ENCODE measurements at regions not wholly inside any gene's neighbourhood (a gene's known extent, or its start where the extent isn't known, plus 50 kb on each side); places are given as distances from the start of the nearest gene placed in this dataset.

GRCh38 chr4:11937941-11938340 lies 509.2 kb upstream of the HS3ST1 start:
- H3K27ac Mint-ChIP-seq: no peak overlapping the region

DNA sequence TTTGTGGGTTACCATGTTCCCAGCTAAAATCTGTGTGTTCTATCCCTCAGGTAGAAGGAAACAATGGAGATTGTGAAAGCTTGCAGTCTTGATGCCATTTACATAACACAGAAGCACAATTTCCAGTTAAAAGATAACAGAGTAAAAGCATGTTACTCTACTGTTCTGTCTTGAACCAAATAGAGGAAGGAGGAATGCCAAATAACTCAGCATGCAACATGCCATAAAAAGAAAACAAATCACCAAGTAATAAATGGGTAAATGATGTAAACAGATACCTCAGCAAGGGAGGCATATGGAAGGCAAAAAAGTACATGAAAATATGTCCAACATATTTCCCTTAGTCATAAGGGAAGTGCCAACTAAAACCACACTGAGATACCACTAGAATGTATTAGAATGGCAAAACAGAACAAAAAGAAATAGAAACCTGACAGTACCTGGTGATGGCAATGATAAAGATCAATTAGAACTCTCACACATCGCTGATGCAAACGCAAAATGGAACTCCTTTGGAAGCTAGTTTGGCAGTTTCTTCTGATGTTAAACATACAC lies 502.6 kb upstream of the HS3ST1 start:
- Mint-ChIP-seq H3K27me3 (ENCODE audit: low read depth) (no peaks in the 10 kb centered on the region), H3K36me3 (peaks cover 13% of the 10 kb centered on the region), H3K4me1 (peaks cover 8% of the 10 kb centered on the region), H3K4me3 (no peak overlapping the region), H3K27ac (no peak overlapping the region), H3K9me3 (peaks cover 39% of the 10 kb centered on the region)
- ATAC-seq (no peak), DNase-seq (ENCODE audit: low spot score) (no peak)
- TF ChIP-seq ZNF219 (CRISPR knock-in tag; IDR thresholded peaks at IDR 0.05; ENCODE audit: borderline replicate concordance) (no peak), RELA (CRISPR knock-in tag; IDR thresholded peaks at IDR 0.05; ENCODE audit: borderline replicate concordance) (no peak), SP1 (CRISPR knock-in tag; conservative IDR thresholded peaks at IDR 0.05) (no peak), RORB (CRISPR knock-in tag; IDR thresholded peaks at IDR 0.05) (no peak), ATF1 (CRISPR knock-in tag; IDR thresholded peaks at IDR 0.05) (no peak), JAZF1 (CRISPR knock-in tag; IDR thresholded peaks at IDR 0.05) (no peak), GRHL2 (CRISPR knock-in tag; IDR thresholded peaks at IDR 0.05; ENCODE audit: insufficient replicate concordance, severe bottlenecking) (no peak), NR3C1 (CRISPR knock-in tag; conservative IDR thresholded peaks at IDR 0.05; ENCODE audit: low read depth) (no peak), E2F5 (CRISPR knock-in tag; IDR thresholded peaks at IDR 0.05) (no peak), ZNF416 (CRISPR knock-in tag; IDR thresholded peaks at IDR 0.05) (no peak), MAX (CRISPR knock-in tag; IDR thresholded peaks at IDR 0.05) (no peak), PRRX2 (CRISPR knock-in tag; IDR thresholded peaks at IDR 0.05) (no peak), NFE2L1 (CRISPR knock-in tag; IDR thresholded peaks at IDR 0.05) (no peak)
- TF ChIP-seq, protein P1, sequence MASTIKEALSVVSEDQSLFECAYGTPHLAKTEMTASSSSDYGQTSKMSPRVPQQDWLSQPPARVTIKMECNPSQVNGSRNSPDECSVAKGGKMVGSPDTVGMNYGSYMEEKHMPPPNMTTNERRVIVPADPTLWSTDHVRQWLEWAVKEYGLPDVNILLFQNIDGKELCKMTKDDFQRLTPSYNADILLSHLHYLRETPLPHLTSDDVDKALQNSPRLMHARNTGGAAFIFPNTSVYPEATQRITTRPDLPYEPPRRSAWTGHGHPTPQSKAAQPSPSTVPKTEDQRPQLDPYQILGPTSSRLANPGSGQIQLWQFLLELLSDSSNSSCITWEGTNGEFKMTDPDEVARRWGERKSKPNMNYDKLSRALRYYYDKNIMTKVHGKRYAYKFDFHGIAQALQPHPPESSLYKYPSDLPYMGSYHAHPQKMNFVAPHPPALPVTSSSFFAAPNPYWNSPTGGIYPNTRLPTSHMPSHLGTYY (CRISPR knock-in tag; IDR thresholded peaks at IDR 0.05): no peak
- TF ChIP-seq, protein P2, sequence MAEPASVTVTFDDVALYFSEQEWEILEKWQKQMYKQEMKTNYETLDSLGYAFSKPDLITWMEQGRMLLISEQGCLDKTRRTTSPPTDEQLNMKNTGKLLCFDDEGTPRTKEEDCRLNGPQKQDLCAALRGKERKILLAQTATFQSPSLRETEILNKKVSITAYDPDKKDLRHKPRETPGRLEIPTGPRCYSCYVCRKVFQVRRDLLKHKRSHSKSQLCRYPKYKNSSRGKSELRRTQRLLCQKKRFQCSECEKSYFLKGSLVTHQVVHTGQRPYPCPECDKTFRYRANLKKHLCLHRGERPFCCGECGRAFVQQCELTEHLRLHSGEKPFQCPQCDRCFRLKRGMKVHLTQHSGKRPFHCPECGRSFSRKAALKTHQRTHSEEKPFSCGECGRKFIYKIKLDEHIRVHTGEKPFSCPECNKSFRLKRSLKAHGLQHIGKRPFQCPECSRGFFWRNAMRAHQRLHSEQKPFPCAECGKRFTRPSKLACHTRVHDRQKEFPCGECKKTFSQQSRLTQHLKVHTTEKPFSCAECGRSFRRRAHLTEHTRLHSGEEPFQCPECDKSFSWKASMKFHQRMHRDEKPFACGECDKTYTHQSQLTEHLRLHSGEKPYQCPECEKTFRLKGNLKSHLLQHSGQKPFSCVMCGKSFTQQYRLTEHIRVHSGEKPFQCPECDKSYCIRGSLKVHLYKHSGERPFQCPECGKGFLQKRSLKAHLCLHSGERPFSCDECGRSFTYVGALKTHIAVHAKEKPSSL (CRISPR knock-in tag; conservative IDR thresholded peaks at IDR 0.05): no peak
- CTCF ChIA-PET: no interaction called here
- POLR2A ChIA-PET: no interaction called here

More at GRCh38 chr4:11937941-11938340, 509.2 kb upstream of the HS3ST1 start:
- H3K4me1 Mint-ChIP-seq: no peaks in the 10 kb centered on the region
- ATAC-seq: no peak
- H3K4me3 Mint-ChIP-seq: no peak overlapping the region
- ChIA-PET CTCF (no interaction called here), POLR2A (no interaction called here)
- no peak for DNase-seq (ENCODE audit: low spot score)
- H3K9me3 Mint-ChIP-seq: peaks cover 40% of the 10 kb centered on the region
- peaks cover 17% of the 10 kb centered on the region for H3K36me3 Mint-ChIP-seq
- TF ChIP-seq NR1H2 (CRISPR knock-in tag; IDR thresholded peaks at IDR 0.05) (no peak), TEAD1 (CRISPR knock-in tag; IDR thresholded peaks at IDR 0.05) (no peak), ZNF121 (CRISPR knock-in tag; IDR thresholded peaks at IDR 0.05) (no peak), RELA (CRISPR knock-in tag; IDR thresholded peaks at IDR 0.05; ENCODE audit: borderline replicate concordance) (no peak)
- TF ChIP-seq, protein P3, sequence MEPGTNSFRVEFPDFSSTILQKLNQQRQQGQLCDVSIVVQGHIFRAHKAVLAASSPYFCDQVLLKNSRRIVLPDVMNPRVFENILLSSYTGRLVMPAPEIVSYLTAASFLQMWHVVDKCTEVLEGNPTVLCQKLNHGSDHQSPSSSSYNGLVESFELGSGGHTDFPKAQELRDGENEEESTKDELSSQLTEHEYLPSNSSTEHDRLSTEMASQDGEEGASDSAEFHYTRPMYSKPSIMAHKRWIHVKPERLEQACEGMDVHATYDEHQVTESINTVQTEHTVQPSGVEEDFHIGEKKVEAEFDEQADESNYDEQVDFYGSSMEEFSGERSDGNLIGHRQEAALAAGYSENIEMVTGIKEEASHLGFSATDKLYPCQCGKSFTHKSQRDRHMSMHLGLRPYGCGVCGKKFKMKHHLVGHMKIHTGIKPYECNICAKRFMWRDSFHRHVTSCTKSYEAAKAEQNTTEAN (CRISPR knock-in tag; IDR thresholded peaks at IDR 0.05): no peak
- TF ChIP-seq, protein P4, sequence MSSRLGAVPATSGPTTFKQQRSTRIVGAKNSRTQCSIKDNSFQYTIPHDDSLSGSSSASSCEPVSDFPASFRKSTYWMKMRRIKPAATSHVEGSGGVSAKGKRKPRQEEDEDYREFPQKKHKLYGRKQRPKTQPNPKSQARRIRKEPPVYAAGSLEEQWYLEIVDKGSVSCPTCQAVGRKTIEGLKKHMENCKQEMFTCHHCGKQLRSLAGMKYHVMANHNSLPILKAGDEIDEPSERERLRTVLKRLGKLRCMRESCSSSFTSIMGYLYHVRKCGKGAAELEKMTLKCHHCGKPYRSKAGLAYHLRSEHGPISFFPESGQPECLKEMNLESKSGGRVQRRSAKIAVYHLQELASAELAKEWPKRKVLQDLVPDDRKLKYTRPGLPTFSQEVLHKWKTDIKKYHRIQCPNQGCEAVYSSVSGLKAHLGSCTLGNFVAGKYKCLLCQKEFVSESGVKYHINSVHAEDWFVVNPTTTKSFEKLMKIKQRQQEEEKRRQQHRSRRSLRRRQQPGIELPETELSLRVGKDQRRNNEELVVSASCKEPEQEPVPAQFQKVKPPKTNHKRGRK (CRISPR knock-in tag; IDR thresholded peaks at IDR 0.05; ENCODE audit: borderline replicate concordance): no peak
- TF ChIP-seq, protein P5, sequence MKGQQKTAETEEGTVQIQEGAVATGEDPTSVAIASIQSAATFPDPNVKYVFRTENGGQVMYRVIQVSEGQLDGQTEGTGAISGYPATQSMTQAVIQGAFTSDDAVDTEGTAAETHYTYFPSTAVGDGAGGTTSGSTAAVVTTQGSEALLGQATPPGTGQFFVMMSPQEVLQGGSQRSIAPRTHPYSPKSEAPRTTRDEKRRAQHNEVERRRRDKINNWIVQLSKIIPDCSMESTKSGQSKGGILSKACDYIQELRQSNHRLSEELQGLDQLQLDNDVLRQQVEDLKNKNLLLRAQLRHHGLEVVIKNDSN (CRISPR knock-in tag; IDR thresholded peaks at IDR 0.05): no peak
- TF ChIP-seq, protein P6, sequence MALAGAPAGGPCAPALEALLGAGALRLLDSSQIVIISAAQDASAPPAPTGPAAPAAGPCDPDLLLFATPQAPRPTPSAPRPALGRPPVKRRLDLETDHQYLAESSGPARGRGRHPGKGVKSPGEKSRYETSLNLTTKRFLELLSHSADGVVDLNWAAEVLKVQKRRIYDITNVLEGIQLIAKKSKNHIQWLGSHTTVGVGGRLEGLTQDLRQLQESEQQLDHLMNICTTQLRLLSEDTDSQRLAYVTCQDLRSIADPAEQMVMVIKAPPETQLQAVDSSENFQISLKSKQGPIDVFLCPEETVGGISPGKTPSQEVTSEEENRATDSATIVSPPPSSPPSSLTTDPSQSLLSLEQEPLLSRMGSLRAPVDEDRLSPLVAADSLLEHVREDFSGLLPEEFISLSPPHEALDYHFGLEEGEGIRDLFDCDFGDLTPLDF (CRISPR knock-in tag; IDR thresholded peaks at IDR 0.05): no peak
- H3K27me3 Mint-ChIP-seq (ENCODE audit: low read depth): no peaks in the 10 kb centered on the region
